ENCODE measurements at regions not wholly inside any gene's neighbourhood (a gene's known extent, or its start where the extent isn't known, plus 50 kb on each side); places are given as distances from the start of the nearest gene placed in this dataset.
"Not testable (repeated sequence)": the region's sequence is repeated elsewhere in the genome, so short reads cannot be mapped to it uniquely, and the experiment has no call there.

DNA sequence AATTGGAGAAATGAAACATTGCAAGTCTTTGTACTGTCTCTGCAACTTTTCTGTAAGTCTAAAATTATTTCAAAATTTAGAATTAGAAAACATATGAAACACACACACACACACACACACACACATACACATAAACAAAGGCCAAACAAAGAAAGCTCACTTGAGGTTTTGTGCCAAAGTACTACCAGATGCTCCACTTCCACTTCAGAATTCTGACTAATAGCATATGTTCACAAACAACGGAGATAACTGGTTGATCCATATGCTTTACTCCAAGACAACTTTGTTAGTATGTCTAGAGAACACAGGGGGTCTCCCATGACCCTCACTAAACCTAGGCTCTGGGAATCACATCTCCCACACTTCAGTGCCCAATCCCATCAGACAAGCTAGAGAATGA, 133.8 kb upstream of the CLEC14A start:
- no peak for DNase-seq

DNA sequence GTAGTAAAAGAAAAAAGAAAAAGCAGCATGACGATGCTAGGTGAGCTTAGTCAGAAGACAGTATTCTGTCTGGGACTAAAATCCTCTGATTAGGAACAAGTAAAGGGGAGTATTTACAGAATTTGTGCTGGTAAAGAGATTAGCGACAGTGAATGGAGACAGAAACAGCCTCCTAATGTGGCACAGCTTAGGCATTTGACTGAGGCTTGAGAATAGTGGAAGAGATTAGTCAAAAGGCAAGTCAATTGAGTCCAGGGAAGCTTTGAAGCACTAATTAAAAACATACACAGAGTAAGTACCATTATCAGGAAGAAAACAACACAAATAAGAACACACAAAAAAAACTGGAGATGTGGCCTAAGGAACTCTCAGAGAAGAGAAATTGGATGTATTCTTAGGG, 131.9 kb upstream of the CLEC14A start:
- DNase-seq, result no peak

DNA sequence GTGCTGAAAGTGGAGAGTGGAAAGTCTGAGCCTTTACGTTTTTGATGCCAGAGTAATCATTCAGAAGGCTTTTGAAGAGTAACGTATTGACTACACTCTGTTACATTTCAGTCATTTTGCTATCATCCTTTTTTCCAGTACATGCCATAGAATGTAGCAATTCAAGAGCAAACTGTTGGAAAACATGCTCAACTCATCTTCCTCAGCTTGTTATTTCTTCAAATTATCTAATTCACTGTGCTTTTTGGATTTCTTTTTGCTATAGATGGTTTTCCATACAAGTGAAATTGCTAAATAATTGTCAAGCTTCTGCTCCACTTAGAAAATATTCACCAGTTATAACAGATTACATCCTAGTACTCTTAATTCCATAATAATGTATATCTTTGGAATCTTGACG, 129.9 kb upstream of the CLEC14A start:
- no peak for DNase-seq

DNA sequence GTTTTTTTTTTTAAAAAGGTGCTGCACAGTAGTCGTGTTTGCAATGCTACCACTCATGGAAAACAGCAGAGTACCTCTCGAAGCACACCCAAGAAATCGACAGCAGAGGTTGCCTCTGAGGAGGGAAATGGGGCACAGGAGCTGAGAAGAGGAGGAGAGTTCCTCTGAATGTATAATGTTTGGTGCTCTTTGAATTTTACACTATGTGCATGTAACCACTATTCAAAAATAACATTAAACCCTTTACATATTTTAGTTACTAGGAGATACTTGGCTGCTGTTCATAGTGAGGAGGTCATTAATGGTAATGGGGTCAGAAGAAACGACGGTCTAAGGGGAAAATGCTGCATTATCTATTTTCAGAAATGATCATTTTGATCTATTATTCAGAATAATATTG, 129.4 kb upstream of the CLEC14A start:
- DNase-seq, result no peak

DNA sequence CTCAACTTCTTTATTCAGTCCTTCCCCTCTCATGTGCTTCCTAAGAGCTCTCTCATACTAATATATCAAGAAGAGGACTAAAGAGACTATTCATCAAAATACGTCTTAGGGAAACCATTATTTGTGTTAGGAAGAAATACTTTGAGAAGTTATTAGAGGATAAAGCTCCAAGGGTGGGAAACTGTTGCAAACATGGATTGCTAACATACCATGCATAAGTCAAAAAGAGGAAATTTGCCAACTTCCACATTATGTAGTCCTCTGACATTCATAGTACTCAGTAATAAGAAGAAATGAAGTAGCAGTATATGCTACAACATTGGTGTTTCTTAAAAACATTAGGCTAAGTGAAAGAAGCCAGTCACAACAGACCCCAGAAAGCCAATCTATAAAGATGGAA, 128.8 kb upstream of the CLEC14A start:
- DNase-seq, result no peak

DNA sequence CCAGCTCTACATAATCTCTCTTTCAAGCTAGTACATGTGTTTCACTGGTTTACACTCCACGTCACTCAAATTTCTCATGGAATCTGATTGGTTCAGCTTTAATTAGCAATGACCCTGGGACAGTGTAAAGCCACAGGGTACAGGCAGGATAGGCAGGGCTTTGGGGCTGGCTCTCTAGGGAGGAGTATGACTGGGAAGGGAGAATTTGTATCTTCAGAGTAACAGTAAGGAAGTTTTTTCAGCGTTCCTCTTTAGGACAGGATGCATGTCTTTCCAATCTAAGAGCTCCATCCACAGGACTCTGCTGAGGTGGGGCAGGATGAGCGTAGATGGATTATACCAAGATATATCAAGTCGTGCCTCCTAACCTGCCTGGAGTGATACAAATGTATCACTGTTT, 112.0 kb upstream of the CLEC14A start:
- DNase-seq, result no peak

DNA sequence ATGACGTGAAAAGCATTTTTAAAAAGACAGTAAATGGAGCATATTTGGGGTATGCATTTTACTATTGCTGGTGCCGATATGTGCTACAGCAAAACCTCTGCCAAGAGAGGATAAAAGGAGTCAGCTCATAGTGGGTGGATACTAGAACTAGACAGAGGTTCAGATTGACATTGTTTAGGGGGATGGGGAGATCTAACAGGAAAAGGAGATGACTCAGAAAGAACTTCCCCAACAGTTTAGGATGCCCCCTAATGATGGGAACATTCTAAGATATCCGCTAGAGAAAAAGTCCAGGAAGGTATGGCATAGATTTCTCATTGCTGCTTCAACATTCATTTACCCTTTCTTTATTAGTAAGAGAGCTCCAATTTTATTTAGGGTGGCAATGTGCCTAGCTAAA, 110.5 kb upstream of the CLEC14A start:
- no peak for DNase-seq

DNA sequence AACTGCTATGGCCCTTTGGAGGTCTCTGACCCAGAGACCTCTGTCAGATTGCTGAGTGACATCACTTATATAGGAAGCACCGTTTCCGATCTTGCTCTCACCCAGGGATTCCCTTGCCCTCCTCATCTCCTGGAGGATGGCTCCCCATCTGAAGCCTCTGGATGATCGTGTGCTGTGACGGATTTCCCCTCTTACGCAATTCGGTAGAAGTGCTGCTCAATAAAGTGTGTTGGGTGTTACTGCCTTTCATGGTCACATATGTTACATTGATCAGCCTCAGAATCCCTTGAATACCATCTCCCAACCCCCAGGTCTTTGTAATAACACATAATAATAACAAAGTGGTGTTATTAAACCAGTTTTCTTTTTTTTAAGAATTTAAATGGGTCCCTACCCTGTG, 107.3 kb upstream of the CLEC14A start:
- no peak for DNase-seq

DNA sequence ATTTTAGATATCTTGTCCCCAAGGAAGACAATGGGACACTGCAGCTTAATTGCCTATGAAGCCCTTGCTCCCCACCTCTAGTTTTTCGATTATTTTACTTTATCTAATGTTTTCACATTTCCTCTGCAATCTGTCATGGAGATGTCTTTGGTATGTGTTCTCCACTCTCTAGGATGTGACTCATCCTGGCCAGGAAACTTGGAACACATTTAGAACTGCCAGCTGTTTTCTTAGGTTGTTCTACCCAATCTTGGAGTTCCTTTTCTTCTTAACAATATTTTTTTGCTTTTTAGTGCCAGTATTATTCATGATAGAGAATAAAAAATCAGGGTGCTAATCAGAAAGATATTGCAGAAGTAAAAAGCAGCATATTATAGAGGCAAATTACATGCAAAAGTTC, 101.7 kb upstream of the CLEC14A start:
- no peak for DNase-seq

DNA sequence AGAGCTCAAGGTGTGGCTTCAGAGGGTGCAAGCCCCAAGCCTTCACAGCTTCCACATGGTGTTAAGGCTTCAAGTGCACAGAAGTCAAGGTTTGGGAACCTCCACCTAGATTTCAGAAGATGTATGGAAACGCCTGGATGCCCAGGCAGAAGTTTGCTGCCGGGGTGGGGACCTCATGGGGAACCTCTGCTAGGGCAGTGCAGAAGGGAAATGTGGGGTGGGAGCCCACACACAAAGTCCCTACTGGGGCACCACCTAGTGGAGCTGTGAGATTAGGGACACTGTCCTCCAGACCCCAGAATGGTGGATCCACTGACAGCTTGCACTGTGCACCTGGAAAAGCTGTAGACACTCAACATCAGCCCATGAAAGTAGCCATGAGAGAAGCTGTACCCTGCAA, 99.6 kb upstream of the CLEC14A start:
- not testable (repeated sequence) for DNase-seq

DNA sequence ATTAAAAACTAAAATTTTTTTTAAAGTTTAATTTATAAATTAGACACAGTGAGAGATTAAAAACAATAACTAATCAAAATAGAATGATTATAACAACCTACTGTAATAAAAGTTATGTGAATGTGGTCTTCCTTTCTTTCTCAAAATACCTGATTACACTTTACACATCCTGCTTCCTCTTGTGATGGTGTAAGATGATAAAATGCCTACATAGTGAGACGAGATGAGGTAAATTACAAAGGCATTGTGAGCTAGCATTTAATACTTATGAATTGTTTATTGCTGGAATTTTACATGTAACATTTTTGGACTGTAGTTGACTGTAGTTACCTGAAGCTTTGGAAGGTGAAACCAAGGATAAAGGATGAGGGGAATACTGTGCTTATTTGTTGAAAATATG, 94.2 kb upstream of the CLEC14A start:
- DNase-seq, result no peak

DNA sequence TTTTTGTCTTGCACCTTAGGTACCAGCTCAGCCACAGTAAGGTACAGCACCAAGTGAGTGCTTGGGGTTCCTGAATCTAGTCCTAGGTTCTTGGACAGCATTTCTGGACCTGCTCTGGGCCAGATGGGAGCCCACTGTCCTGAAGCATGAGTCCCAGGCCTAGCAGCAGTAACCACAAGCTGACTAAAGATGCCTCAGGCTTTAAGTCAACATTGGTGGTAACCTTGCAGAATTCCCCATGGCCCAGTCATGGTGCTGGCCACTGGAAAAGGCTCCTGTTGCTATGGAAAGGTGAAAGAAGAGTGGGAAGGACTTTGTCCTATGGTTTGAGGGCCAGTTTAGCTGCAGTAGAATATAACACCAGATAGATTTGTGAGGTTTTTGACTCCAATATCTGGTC, 86.9 kb upstream of the CLEC14A start:
- no peak for DNase-seq

DNA sequence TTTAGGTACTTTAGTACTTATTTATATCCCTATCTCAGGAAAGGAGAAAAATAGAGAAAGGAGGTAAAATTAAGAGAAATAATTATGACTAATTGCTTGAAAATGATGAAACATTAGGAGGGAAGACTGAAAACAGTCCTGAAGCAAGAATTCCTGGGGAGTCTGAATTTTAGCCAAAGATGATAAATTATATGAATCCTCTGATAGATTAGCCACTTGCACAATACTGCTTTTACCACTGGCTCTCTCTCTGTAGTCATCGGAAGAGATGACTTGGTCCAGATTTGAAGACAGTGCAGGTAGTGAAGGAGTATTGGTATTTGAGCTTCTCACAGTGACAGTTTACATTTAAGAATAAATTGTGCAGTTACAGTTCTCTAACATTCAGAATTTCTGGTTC, 83.8 kb upstream of the CLEC14A start:
- DNase-seq, result no peak

DNA sequence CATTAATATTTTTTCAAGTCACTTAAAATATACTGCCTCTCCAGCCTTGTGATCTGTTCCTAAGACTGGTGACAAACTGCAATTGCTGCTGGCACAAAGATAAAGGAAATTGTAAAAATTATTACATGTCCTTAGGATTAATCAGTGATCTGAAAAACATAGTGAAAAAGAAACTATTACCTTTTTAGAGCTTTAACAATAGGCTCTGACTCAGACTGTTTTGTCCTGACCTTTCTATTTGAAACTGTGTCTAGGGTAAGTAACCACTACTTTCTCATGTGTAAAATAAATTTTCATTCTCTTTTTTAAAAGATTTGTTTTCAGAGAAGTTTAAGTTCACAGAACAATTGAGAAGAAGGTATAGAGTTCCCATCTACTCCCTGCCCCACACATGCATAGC, 80.4 kb upstream of the CLEC14A start:
- DNase-seq, result no peak

DNA sequence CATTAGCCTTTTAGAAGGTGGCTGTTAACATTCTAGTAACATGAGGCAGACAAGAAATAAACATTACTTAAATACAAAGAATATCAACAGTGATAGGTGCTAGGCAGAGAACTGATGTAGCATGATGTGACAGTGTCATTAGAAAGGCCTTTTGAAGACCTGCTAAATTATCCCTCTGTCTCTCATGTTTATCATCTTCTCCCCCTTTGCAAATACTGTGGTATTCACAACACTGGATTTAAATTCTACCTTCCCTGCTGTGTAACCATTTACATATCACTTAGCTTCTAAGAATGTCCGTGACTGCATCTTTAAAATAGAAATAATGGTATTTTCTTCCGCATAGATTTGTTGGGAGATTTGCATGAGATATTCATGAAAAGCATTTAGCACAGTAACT, 74.4 kb upstream of the CLEC14A start:
- DNase-seq, result no peak

DNA sequence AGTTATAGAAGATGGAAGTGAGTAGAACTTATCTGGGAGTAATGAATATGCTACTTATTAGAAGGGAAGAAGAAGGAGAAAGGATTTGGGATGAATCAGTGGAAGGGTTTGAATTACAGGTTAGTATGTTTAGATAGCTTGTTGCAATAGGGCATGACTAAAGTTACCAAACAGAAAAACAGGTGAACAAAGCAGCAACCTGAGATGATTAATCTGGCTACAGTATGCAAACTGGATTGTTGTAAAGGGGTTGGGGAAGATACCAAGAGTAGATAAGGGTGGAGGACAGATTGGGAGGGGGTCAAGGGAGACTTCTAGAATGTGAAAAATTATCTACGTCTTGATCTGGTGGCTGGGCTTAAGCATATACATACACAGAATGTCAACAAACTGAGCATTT, 73.4 kb upstream of the CLEC14A start:
- DNase-seq, result no peak

DNA sequence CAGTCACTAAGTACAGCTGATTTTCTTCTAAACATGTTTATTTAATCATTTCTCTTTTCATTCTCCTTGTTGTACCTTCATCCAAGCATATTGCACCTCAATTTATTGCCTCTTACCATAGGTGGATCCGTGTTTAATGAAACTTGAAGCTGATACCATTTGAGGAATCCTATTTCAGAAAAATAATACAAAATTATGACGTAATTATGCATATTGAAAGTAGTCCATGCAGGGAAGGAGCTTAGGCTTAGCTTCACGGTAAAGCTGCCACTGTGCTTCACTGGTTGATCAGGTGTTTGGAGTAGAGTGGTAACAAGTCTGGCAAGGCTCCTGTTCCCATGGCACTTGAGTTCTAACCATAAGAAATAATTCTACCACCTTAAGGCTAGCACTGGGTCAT, 61.0 kb upstream of the CLEC14A start:
- no peak for DNase-seq

DNA sequence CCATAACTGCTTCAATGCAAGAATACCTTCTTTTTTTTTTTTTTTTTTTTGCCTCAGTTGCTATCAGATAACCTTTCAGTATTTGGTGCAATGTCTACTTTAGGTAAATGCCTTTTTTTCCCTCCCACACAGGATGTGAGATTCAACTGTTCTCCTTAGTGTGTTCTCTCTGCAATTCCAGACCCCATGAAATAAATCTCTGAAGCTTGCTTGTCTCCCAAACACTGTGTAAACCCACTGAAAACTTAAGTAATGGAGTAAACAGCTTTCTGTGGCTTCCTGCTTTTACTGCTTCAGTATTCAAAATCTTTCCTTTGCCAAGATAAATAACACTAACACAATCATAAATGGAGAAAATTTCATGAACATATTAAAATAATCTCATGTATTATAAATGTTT, 55.8 kb upstream of the CLEC14A start:
- DNase-seq, result no peak

DNA sequence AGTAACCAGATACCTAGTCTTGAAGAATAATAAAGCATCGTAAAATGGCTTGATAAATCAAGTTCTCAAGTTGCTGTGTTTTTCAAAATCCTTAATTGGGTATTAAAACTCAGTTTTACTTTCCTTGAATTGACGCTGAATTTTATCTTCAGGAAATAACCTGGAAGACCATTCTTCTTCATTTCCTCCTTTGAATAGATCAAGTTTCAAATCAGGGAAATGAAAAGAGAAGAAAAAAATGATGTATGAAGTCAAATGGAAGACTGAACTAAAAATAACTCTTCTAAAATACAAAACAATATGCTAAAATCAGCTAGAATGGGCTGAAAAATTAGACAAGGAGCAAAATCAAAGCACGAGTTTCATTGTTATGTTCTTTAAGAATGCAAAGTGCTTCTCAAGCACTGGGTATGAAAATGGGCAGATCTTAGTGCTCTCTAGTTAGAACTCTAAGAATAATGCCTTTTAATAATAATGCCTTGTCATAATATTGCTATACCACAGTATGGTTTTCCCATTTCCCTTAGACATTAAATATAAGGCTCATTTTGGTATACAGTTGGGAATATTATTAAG, 54.6 kb upstream of the CLEC14A start:
- no peak for DNase-seq

DNA sequence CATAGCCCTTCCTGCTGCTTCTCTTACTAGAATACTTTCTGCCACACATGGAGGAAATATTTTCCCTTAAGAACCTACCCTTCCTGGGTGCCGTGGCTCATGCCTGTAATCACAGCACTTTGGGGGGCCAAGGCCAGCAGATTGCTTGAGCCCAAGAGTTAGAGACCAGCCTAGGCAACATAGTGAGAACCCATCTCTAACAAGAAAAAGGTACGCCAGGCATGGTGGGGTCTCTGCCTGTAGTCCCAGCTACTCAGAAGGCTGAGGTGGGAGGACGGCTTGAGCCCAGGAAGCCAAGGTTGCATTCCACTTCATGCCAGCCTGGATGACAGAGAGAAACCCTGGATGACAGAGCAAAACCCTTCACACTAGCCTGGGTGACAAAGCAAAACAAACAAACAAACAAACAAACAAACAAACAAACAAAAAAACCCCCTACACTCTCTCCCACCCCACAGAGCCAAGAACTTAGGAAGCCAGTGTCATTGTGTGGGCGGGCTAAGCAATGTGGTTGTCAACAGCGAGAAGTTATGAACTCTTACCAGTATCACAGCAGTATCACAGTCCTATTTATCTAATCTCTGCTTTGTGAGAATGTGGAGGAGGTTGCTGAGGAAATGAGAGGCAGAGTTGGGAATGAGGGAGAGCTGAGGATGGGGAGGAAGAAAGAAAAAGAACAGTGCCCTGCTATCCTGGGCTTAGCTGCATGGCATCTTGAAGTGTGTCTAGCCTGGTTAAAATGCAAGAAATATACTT, 53.8 kb upstream of the CLEC14A start:
- DNase-seq, result no peak
